Astrocyte (in vitro differentiated cells and primary cell): ENCODE measurements at regions not wholly inside any gene's neighbourhood (a gene's known extent, or its start where the extent isn't known, plus 50 kb on each side); places are given as distances from the start of the nearest gene placed in this dataset.

ENCODE experiments used
- DNase-seq: peaks from one replicate; pipeline ENCODE4 v3.0.0-alpha.2; 2010; ENCODE audit warnings: low read depth
- FAIRE-seq: peaks from 2 replicates; lab custom pipeline; 2011; peaks lifted over from hg19 to GRCh38; lab: Jason Lieb, UNC
- H2AFZ ChIP-seq: 2 replicates; pipeline ENCODE4 v1.6.0; 2012; ENCODE audit warnings: low read depth, low read length, inconsistent platforms
- H3K27ac ChIP-seq: 2 replicates; pipeline ENCODE4 v1.5.1; 2011; ENCODE audit warnings: low read depth, low read length, inconsistent platforms
- H3K27me3 ChIP-seq: 2 replicates; pipeline ENCODE4 v1.6.0; 2011; ENCODE audit warnings: low read length, inconsistent platforms; ENCODE audit not compliant: insufficient read depth
- H3K36me3 ChIP-seq: 2 replicates; pipeline ENCODE4 v1.5.1; 2011; ENCODE audit warnings: low read length, inconsistent platforms; ENCODE audit not compliant: insufficient read depth
- H3K4me1 ChIP-seq: 2 replicates; pipeline ENCODE4 v1.5.1; 2011; ENCODE audit warnings: low read length, inconsistent platforms; ENCODE audit not compliant: insufficient read depth
- H3K4me2 ChIP-seq: 2 replicates; pipeline ENCODE4 v1.6.0; 2012; ENCODE audit warnings: low read length, inconsistent platforms
- H3K4me3 ChIP-seq: 2 replicates; pipeline ENCODE4 v1.5.1; 2011; ENCODE audit warnings: low read depth, mild to moderate bottlenecking, low read length, inconsistent platforms; ENCODE audit not compliant: insufficient read depth
- H3K79me2 ChIP-seq: 2 replicates; pipeline ENCODE4 v1.6.0; 2012; ENCODE audit warnings: mild to moderate bottlenecking, low read length, inconsistent platforms; ENCODE audit not compliant: insufficient read depth
- H3K9ac ChIP-seq: 2 replicates; pipeline ENCODE4 v1.6.0; 2012; ENCODE audit warnings: mild to moderate bottlenecking, low read length, inconsistent platforms
- H3K9me3 ChIP-seq: 2 replicates; pipeline ENCODE4 v1.5.1; 2012; ENCODE audit warnings: low read depth, mild to moderate bottlenecking, low read length, inconsistent platforms; ENCODE audit not compliant: insufficient read depth
- H4K20me1 ChIP-seq: 2 replicates; pipeline ENCODE4 v1.6.0; 2012; ENCODE audit warnings: low read length, inconsistent platforms; ENCODE audit not compliant: insufficient read depth
- H3K27ac Mint-ChIP-seq: one replicate; pipeline ENCODE4 v1.8.0; 2021; ENCODE audit warnings: mild to moderate bottlenecking, mixed read lengths; ENCODE audit not compliant: unreplicated experiment
- H3K27me3 Mint-ChIP-seq: one replicate; pipeline ENCODE4 v1.8.0; 2021; ENCODE audit warnings: low read depth, mixed read lengths; ENCODE audit not compliant: unreplicated experiment
- H3K36me3 Mint-ChIP-seq: one replicate; pipeline ENCODE4 v1.8.0; 2021; ENCODE audit warnings: low read depth, mixed read lengths; ENCODE audit not compliant: unreplicated experiment
- H3K4me1 Mint-ChIP-seq: one replicate; pipeline ENCODE4 v1.8.0; 2021; ENCODE audit warnings: low read depth, mixed read lengths; ENCODE audit not compliant: unreplicated experiment
- H3K4me3 Mint-ChIP-seq: one replicate; pipeline ENCODE4 v1.8.0; 2021; ENCODE audit warnings: mild to moderate bottlenecking, moderate library complexity, mixed read lengths; ENCODE audit not compliant: unreplicated experiment
- H3K9me3 Mint-ChIP-seq: one replicate; pipeline ENCODE4 v1.8.0; 2021; ENCODE audit warnings: mild to moderate bottlenecking, mixed read lengths; ENCODE audit not compliant: unreplicated experiment
- CTCF ChIP-seq: IDR thresholded peaks from 2 replicates; pipeline ENCODE4 v1.5.1; 2011; ENCODE audit warnings: low read depth, mild to moderate bottlenecking, inconsistent platforms, low read length, moderate library complexity; ENCODE audit not compliant: insufficient read depth
- EZH2 ChIP-seq: IDR thresholded peaks from 2 replicates; pipeline ENCODE4 v1.6.1; 2012; ENCODE audit warnings: mild to moderate bottlenecking, low read length, inconsistent platforms; ENCODE audit not compliant: insufficient read depth

- DNase-seq (no peak), FAIRE-seq (no peak)
- Histone ChIP-seq H3K4me3 (no peak overlapping the region), H3K9ac (no peak overlapping the region), H3K4me1 (no peaks in the 10 kb centered on the region), H3K27me3 (no peaks in the 10 kb centered on the region), H3K4me2 (no peak overlapping the region), H3K36me3 (no peaks in the 10 kb centered on the region), H3K9me3 (no peaks in the 10 kb centered on the region), H4K20me1 (no peaks in the 10 kb centered on the region), H3K27ac (no peak overlapping the region), H3K79me2 (no peaks in the 10 kb centered on the region), H2AFZ (no peak overlapping the region)
- no peaks in the 10 kb centered on the region for H3K4me1 Mint-ChIP-seq
- H3K27ac Mint-ChIP-seq = no peak overlapping the region
- no peak for TF ChIP-seq EZH2
- no peak for TF ChIP-seq CTCF
- H3K27me3 Mint-ChIP-seq = no peaks in the 10 kb centered on the region
- no peak overlapping the region for H3K4me3 Mint-ChIP-seq
- H3K9me3 Mint-ChIP-seq = no peaks in the 10 kb centered on the region
- no peaks in the 10 kb centered on the region for H3K36me3 Mint-ChIP-seq
Observed at GRCh38 chr3:73926360-73927202, 301.8 kb upstream of the PDZRN3 start.

- no peaks in the 10 kb centered on the region for H3K4me1 ChIP-seq
- Mint-ChIP-seq H3K36me3 (no peaks in the 10 kb centered on the region), H3K4me1 (no peaks in the 10 kb centered on the region), H3K27ac (no peak overlapping the region), H3K4me3 (no peak overlapping the region), H3K9me3 (no peaks in the 10 kb centered on the region), H3K27me3 (no peaks in the 10 kb centered on the region)
- H3K27ac ChIP-seq = no peak overlapping the region
- H3K4me3 ChIP-seq = no peak overlapping the region
- H3K36me3 ChIP-seq = no peaks in the 10 kb centered on the region
- no peak overlapping the region for H2AFZ ChIP-seq
- H4K20me1 ChIP-seq = no peaks in the 10 kb centered on the region
- DNase-seq = no peak
- H3K79me2 ChIP-seq = no peaks in the 10 kb centered on the region
- H3K9me3 ChIP-seq = no peaks in the 10 kb centered on the region
- TF ChIP-seq CTCF = no peak
- TF ChIP-seq EZH2 = no peak
- no peak overlapping the region for H3K9ac ChIP-seq
- no peak for FAIRE-seq
- H3K27me3 ChIP-seq = no peaks in the 10 kb centered on the region
- H3K4me2 ChIP-seq = no peak overlapping the region
Observed at GRCh38 chr3:73925011-73925410, 300.3 kb upstream of the PDZRN3 start.

- Mint-ChIP-seq H3K27me3 (no peaks in the 10 kb centered on the region), H3K27ac (no peak overlapping the region), H3K36me3 (no peaks in the 10 kb centered on the region), H3K4me3 (no peak overlapping the region), H3K9me3 (no peaks in the 10 kb centered on the region), H3K4me1 (no peaks in the 10 kb centered on the region)
- Histone ChIP-seq H3K4me3 (no peak overlapping the region), H3K9ac (no peak overlapping the region), H3K4me2 (no peak overlapping the region), H3K4me1 (no peaks in the 10 kb centered on the region), H3K9me3 (no peaks in the 10 kb centered on the region), H3K79me2 (no peaks in the 10 kb centered on the region), H4K20me1 (no peaks in the 10 kb centered on the region), H3K36me3 (no peaks in the 10 kb centered on the region), H3K27me3 (no peaks in the 10 kb centered on the region), H2AFZ (no peak overlapping the region), H3K27ac (no peak overlapping the region)
- no peak for FAIRE-seq
- TF ChIP-seq CTCF = no peak
- no peak for TF ChIP-seq EZH2
- no peak for DNase-seq
Observed at GRCh38 chr3:73924048-73924447, 299.3 kb upstream of the PDZRN3 start.
